ENCODE measurements at regions not wholly inside any gene's neighbourhood (a gene's known extent, or its start where the extent isn't known, plus 50 kb on each side); places are given as distances from the start of the nearest gene placed in this dataset.
A peak's percentile ranks its signal among the peaks of the same experiment; 100 is the strongest.
"Not testable (repeated sequence)": the region's sequence is repeated elsewhere in the genome, so short reads cannot be mapped to it uniquely, and the experiment has no call there.

- H3K4me1 ChIP-seq (ENCODE audit: insufficient read depth, low read length); H3K9me3 ChIP-seq (ENCODE audit: control insufficient read depth, insufficient read depth, low read length); H3K9ac ChIP-seq (ENCODE audit: low read depth, low read length); H3K36me3 ChIP-seq (ENCODE audit: insufficient read depth, low read length): not testable (repeated sequence)
Observed at GRCh38 chr1:121016182-121017028, 126.8 kb downstream of the PPIAL4A start.

DNA sequence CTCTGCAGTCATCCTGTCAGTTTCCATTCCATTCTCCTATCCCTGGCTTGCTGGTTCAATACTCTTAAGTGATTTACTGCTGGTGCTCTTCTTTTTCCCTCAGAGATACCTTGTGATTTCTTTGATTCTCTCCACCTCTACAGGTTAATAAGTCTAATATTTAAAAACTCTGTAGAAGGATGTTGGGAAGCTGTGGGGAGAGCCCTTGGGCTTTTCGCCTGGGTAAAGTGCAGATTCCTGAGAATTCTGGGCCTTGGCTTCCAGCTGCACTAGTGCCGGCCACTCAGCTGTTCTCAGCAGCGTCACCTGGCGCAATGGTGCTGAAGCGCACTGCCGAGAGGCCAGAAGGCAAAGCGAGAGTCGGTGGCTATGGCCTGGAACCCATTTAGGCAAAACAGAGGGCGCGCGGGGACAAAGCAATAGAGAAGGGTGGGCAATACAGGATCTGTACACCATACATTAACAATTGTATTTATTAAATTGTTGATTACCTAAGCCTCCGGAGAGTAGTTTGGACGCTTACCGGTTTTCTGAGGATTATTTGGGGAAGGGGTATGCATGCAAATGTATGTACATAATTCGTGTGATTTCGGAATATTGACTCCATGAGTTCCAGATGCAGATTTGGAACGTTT is 130.3 kb downstream of the PPIAL4A start:
- not testable (repeated sequence) for H3K9me3 ChIP-seq (ENCODE audit: control insufficient read depth, insufficient read depth, low read length); H3K36me3 ChIP-seq (ENCODE audit: insufficient read depth, low read length); H3K4me1 ChIP-seq (ENCODE audit: insufficient read depth, low read length); H3K9ac ChIP-seq (ENCODE audit: low read depth, low read length)

DNA sequence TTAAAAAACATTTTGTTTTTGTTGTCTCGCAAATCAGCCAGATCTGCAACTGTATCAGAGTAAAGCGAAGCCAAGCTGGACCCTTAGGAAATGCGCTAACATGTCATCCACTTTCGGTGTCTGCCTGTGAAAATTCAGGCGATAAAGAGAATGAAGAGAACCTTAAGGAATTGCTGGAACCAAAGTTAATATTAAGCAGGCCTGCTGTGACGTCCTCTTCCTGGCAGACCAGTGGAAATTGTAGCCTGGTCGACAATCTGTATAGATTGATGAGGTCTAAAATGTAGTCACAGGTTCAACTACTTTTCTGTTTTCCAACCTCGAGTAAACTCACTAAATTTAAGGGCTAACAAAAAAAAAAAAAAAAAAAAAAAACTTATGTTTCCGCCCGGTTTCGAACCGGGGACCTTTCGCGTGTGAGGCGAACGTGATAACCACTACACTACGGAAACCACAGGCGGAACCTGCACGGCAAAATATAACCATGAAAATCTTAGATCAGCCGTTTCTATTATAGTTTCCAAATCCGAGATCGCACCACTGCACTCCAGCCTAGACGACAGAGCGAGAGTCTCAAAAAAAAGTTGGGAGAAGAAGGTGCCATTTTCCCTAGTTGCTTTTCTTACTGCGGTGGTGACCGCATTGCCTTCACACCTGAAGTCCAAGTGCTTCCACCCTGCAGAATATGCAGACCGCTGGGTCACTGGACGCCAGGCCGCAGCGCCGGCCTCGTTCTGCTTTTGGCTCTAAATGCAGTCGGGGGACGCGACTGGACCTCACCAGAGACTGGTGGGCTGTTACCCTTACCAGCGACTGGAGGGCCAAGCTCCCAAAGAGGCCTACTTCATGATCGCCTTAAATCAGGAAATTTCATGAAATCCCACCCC is 131.0 kb downstream of the PPIAL4A start:
- H3K4me1 ChIP-seq (ENCODE audit: insufficient read depth, low read length); H3K36me3 ChIP-seq (ENCODE audit: insufficient read depth, low read length); H3K9me3 ChIP-seq (ENCODE audit: control insufficient read depth, insufficient read depth, low read length): not testable (repeated sequence)
- peak overlapping the region; percentile 53; the same call in 1 of the 2 replicates for H3K9ac ChIP-seq (ENCODE audit: low read depth, low read length)

- not testable (repeated sequence) for H3K4me1 ChIP-seq (ENCODE audit: insufficient read depth, low read length); H3K36me3 ChIP-seq (ENCODE audit: insufficient read depth, low read length); H3K9me3 ChIP-seq (ENCODE audit: control insufficient read depth, insufficient read depth, low read length)
- H3K9ac ChIP-seq (ENCODE audit: low read depth, low read length): peak overlapping the region; percentile 33; the same call in 1 of the 2 replicates
Observed at GRCh38 chr1:121021716-121022115, 132.1 kb downstream of the PPIAL4A start.

- H3K36me3 ChIP-seq (ENCODE audit: insufficient read depth, low read length); H3K9me3 ChIP-seq (ENCODE audit: control insufficient read depth, insufficient read depth, low read length); H3K9ac ChIP-seq (ENCODE audit: low read depth, low read length); H3K4me1 ChIP-seq (ENCODE audit: insufficient read depth, low read length): not testable (repeated sequence)
Observed at GRCh38 chr1:121032878-121033494, 143.4 kb downstream of the PPIAL4A start.

GRCh38 chr1:121036792-121037191 is 147.2 kb downstream of the PPIAL4A start:
- not testable (repeated sequence) for H3K36me3 ChIP-seq (ENCODE audit: insufficient read depth, low read length); H3K4me1 ChIP-seq (ENCODE audit: insufficient read depth, low read length); H3K9ac ChIP-seq (ENCODE audit: low read depth, low read length); H3K9me3 ChIP-seq (ENCODE audit: control insufficient read depth, insufficient read depth, low read length)

DNA sequence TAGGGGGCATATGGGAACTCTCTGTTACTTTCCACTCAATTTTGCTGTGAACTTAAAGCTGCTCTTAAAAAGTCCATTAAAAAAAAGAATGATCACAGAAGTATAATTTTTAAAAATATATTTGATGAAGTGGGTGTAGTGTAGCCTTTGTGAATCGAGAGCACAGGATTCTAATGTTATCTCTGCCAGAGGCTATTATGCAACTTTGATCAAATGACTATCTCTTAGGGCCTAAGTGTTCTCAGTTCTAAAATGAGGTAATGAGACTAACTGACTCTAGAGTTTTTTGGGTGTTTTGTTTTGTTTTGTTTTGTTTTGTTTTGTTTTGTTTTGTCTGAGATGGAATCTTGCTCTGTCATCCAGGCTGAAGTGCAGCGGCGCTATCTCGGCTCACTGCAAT is 143.2 kb downstream of the FAM72B start:
- H3K4me1 ChIP-seq (ENCODE audit: insufficient read depth, low read length); H3K36me3 ChIP-seq (ENCODE audit: insufficient read depth, low read length); H3K9me3 ChIP-seq (ENCODE audit: control insufficient read depth, insufficient read depth, low read length); H3K9ac ChIP-seq (ENCODE audit: low read depth, low read length): not testable (repeated sequence)

GRCh38 chr1:121041497-121041896 is 142.6 kb downstream of the FAM72B start:
- H3K4me1 ChIP-seq (ENCODE audit: insufficient read depth, low read length); H3K9me3 ChIP-seq (ENCODE audit: control insufficient read depth, insufficient read depth, low read length); H3K36me3 ChIP-seq (ENCODE audit: insufficient read depth, low read length); H3K9ac ChIP-seq (ENCODE audit: low read depth, low read length): not testable (repeated sequence)

GRCh38 chr1:121042882-121043281 is 141.3 kb downstream of the FAM72B start:
- H3K36me3 ChIP-seq (ENCODE audit: insufficient read depth, low read length); H3K4me1 ChIP-seq (ENCODE audit: insufficient read depth, low read length); H3K9ac ChIP-seq (ENCODE audit: low read depth, low read length); H3K9me3 ChIP-seq (ENCODE audit: control insufficient read depth, insufficient read depth, low read length): not testable (repeated sequence)

GRCh38 chr1:121048293-121048752 is 135.8 kb downstream of the FAM72B start:
- H3K4me1 ChIP-seq (ENCODE audit: insufficient read depth, low read length); H3K36me3 ChIP-seq (ENCODE audit: insufficient read depth, low read length); H3K9me3 ChIP-seq (ENCODE audit: control insufficient read depth, insufficient read depth, low read length); H3K9ac ChIP-seq (ENCODE audit: low read depth, low read length): not testable (repeated sequence)

GRCh38 chr1:121048769-121049443 is 135.2 kb downstream of the FAM72B start:
- H3K9ac ChIP-seq (ENCODE audit: low read depth, low read length); H3K9me3 ChIP-seq (ENCODE audit: control insufficient read depth, insufficient read depth, low read length); H3K36me3 ChIP-seq (ENCODE audit: insufficient read depth, low read length); H3K4me1 ChIP-seq (ENCODE audit: insufficient read depth, low read length): not testable (repeated sequence)

DNA sequence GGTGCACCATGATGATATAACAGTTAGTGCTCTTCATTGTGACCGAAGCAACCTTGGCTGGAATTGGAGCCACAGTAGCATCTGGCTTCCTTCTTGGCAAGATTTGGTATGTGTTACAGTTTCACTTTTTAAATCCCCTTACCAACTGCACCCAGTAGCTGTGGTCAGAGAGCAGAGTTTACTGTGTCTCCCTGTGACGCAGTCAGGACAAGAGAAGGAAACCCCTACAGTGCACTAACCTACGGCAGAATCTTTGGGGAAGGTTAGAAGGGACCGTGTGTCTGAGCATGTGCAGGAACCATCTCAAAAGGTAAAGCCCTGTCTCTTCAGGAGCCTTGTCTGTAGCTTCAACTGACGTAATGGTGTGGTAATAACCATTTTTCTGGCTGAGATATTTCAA is 134.0 kb downstream of the FAM72B start:
- H3K9ac ChIP-seq (ENCODE audit: low read depth, low read length); H3K9me3 ChIP-seq (ENCODE audit: control insufficient read depth, insufficient read depth, low read length); H3K4me1 ChIP-seq (ENCODE audit: insufficient read depth, low read length); H3K36me3 ChIP-seq (ENCODE audit: insufficient read depth, low read length): not testable (repeated sequence)

DNA sequence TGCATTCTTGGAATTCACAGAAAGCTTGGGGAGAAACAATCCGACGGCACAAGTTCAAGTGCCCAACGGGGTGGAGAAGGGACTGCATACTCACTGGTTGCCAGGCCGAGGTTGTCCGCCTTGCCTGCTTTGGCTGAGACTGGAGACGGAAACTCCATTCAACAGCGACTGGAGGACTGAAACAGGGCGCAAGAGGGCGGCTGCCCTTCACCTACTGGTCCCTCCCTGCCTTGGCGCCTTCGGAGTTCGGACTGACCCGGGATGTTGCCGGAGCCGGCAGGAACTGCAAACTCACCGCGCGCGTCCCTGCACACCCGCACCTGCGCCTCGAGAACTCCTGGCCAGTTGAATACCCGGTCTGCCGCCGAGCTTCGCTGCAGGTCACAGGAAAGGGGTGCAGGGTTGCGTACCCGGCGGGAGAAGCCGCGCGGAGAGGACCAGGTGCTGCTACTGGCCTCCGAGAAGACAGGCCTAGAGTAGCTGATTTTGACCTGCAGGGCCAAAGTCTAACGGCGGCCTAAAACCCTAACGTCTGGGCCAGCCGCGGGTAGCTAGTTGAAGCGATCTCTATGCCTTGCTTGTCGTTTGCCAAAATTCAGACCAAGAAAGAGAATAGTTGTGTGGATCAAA is 132.9 kb downstream of the FAM72B start:
- not testable (repeated sequence) for H3K9me3 ChIP-seq (ENCODE audit: control insufficient read depth, insufficient read depth, low read length); H3K4me1 ChIP-seq (ENCODE audit: insufficient read depth, low read length); H3K36me3 ChIP-seq (ENCODE audit: insufficient read depth, low read length)
- peak overlapping the region; percentile 6; the same call in 1 of the 2 replicates for H3K9ac ChIP-seq (ENCODE audit: low read depth, low read length)
